IMR-90 (cell line): ENCODE measurements at regions not wholly inside any gene's neighbourhood (a gene's known extent, or its start where the extent isn't known, plus 50 kb on each side); places are given as distances from the start of the nearest gene placed in this dataset.

ENCODE experiments used
- CTCF ChIP-seq: conservative IDR thresholded peaks from 2 replicates; pipeline ENCODE4 v1.5.1; 2012; ENCODE audit warnings: mild to moderate bottlenecking, low read depth, low read length, improper control_type of control experiment
- MAFK ChIP-seq: IDR thresholded peaks from 2 replicates; pipeline ENCODE4 v1.6.1; 2012; ENCODE audit warnings: low read depth, low read length, improper control_type of control experiment

GRCh38 chr12:65740873-65741600 lies 83.2 kb upstream of the HMGA2 start:
- TF ChIP-seq MAFK (no peak), CTCF (no peak)
